Astrocyte (in vitro differentiated cells and primary cell): ENCODE measurements at regions not wholly inside any gene's neighbourhood (a gene's known extent, or its start where the extent isn't known, plus 50 kb on each side); places are given as distances from the start of the nearest gene placed in this dataset.

Experiments used
- CTCF ChIP-seq: IDR thresholded peaks from 2 replicates; pipeline ENCODE4 v1.5.1; 2011; ENCODE audit warnings: low read depth, mild to moderate bottlenecking, inconsistent platforms, low read length, moderate library complexity; ENCODE audit not compliant: insufficient read depth
- EZH2 ChIP-seq: IDR thresholded peaks from 2 replicates; pipeline ENCODE4 v1.6.1; 2012; ENCODE audit warnings: mild to moderate bottlenecking, low read length, inconsistent platforms; ENCODE audit not compliant: insufficient read depth

GRCh38 chr2:21451403-21451802 lies 327.6 kb downstream of the TDRD15 start:
- TF ChIP-seq EZH2 (no peak), CTCF (no peak)
